ENCODE measurements at regions not wholly inside any gene's neighbourhood (a gene's known extent, or its start where the extent isn't known, plus 50 kb on each side); places are given as distances from the start of the nearest gene placed in this dataset.

GRCh38 chr16:73202161-73202729 lies 154.3 kb upstream of the ZFHX3 start:
- DNase-seq = no peak

- no peak for DNase-seq
Measured at GRCh38 chr16:73199214-73199613, 151.3 kb upstream of the ZFHX3 start.

GRCh38 chr16:73198481-73198880 lies 150.6 kb upstream of the ZFHX3 start:
- DNase-seq = no peak

GRCh38 chr16:73197598-73197997 lies 149.7 kb upstream of the ZFHX3 start:
- DNase-seq = no peak

GRCh38 chr16:73196670-73197069 lies 148.7 kb upstream of the ZFHX3 start:
- DNase-seq = peak; percentile 8

GRCh38 chr16:73193464-73193863 lies 145.5 kb upstream of the ZFHX3 start:
- DNase-seq = no peak

- DNase-seq = no peak
Measured at GRCh38 chr16:73192232-73192894, 144.4 kb upstream of the ZFHX3 start.

- no peak for DNase-seq
Measured at GRCh38 chr16:73191660-73192046, 143.7 kb upstream of the ZFHX3 start.

GRCh38 chr16:73190688-73191659 lies 143.0 kb upstream of the ZFHX3 start:
- no peak for DNase-seq

- DNase-seq = no peak
Measured at GRCh38 chr16:73190256-73190655, 142.3 kb upstream of the ZFHX3 start.

- no peak for DNase-seq
Measured at GRCh38 chr16:73189136-73189535, 141.2 kb upstream of the ZFHX3 start.

- no peak for DNase-seq
Measured at GRCh38 chr16:73186752-73187601, 139.0 kb upstream of the ZFHX3 start.

- DNase-seq = no peak
Measured at GRCh38 chr16:73185737-73186136, 137.8 kb upstream of the ZFHX3 start.

GRCh38 chr16:73183611-73184092 lies 135.7 kb upstream of the ZFHX3 start:
- DNase-seq = no peak

GRCh38 chr16:73179705-73180331 lies 131.9 kb upstream of the ZFHX3 start:
- no peak for DNase-seq

GRCh38 chr16:73177729-73178295 lies 129.9 kb upstream of the ZFHX3 start:
- no peak for DNase-seq

GRCh38 chr16:73176577-73177013 lies 128.7 kb upstream of the ZFHX3 start:
- DNase-seq = no peak

- DNase-seq = no peak
Measured at GRCh38 chr16:73172973-73173709, 125.2 kb upstream of the ZFHX3 start.

- no peak for DNase-seq
Measured at GRCh38 chr16:73172241-73172972, 124.5 kb upstream of the ZFHX3 start.

- DNase-seq = no peak
Measured at GRCh38 chr16:73171901-73172240, 123.9 kb upstream of the ZFHX3 start.
